HUES64 (cell line): ENCODE measurements at regions not wholly inside any gene's neighbourhood (a gene's known extent, or its start where the extent isn't known, plus 50 kb on each side); places are given as distances from the start of the nearest gene placed in this dataset.

Experiments
- H3K27ac ChIP-seq: 2 replicates; pipeline ENCODE4 v1.7.0; 2013; ENCODE audit warnings: low read depth, low read length, inconsistent platforms
- H3K27me3 ChIP-seq: 2 replicates; pipeline ENCODE4 v1.6.1; 2013; ENCODE audit warnings: mild to moderate bottlenecking, low read length; ENCODE audit not compliant: insufficient read depth
- H3K36me3 ChIP-seq: 2 replicates; pipeline ENCODE4 v1.6.1; 2013; ENCODE audit warnings: mild to moderate bottlenecking, low read length; ENCODE audit not compliant: insufficient read depth
- H3K4me1 ChIP-seq: 2 replicates; pipeline ENCODE4 v1.6.1; 2013; ENCODE audit warnings: mild to moderate bottlenecking, low read length, moderate library complexity; ENCODE audit not compliant: insufficient read depth
- H3K4me3 ChIP-seq: 2 replicates; pipeline ENCODE4 v1.5.1; 2013; ENCODE audit warnings: mild to moderate bottlenecking, low read length, moderate library complexity
- H3K9ac ChIP-seq: 2 replicates; pipeline ENCODE4 v1.6.1; 2013; ENCODE audit warnings: mild to moderate bottlenecking, low read depth, low read length
- H3K9me3 ChIP-seq: 2 replicates; pipeline ENCODE4 v1.6.1; 2013; ENCODE audit warnings: low read depth, low read length; ENCODE audit not compliant: insufficient read depth
- WGBS: fragments of 150-250, 120-280 bp; methylation state at CpG from one replicate; pipeline ENCODE4 v1.1.7; 2013; ENCODE audit warnings: missing lambda C conversion rate; 5-methylcytosine and 5-hydroxymethylcytosine counted together

- no peaks in the 10 kb centered on the region for H3K36me3 ChIP-seq
- WGBS = 91% methylated on average over 6 of the region's 6 CpGs
Observed at GRCh38 chrX:150165776-150166610, 197.1 kb upstream of the MAMLD1 start.

GRCh38 chrX:150167482-150168324 is 195.4 kb upstream of the MAMLD1 start:
- no peak overlapping the region for H3K4me3 ChIP-seq
- H3K36me3 ChIP-seq = no peaks in the 10 kb centered on the region
- 94% methylated on average over 5 of the region's 5 CpGs for WGBS
- H3K4me1 ChIP-seq = no peaks in the 10 kb centered on the region
- H3K27me3 ChIP-seq = no peaks in the 10 kb centered on the region
- H3K27ac ChIP-seq = no peak overlapping the region
- no peaks in the 10 kb centered on the region for H3K9me3 ChIP-seq
- no peak overlapping the region for H3K9ac ChIP-seq

More at GRCh38 chrX:150165776-150166610, 197.1 kb upstream of the MAMLD1 start:
- no peaks in the 10 kb centered on the region for H3K27me3 ChIP-seq
- H3K4me3 ChIP-seq = no peak overlapping the region
- H3K9me3 ChIP-seq = no peaks in the 10 kb centered on the region
- no peaks in the 10 kb centered on the region for H3K4me1 ChIP-seq
- H3K27ac ChIP-seq = no peak overlapping the region
- no peak overlapping the region for H3K9ac ChIP-seq

GRCh38 chrX:150182161-150182560 is 181.0 kb upstream of the MAMLD1 start:
- H3K9ac ChIP-seq = no peak overlapping the region
- no peaks in the 10 kb centered on the region; the same call in 1 of the 2 replicates for H3K27me3 ChIP-seq
- H3K36me3 ChIP-seq = no peaks in the 10 kb centered on the region
- no peaks in the 10 kb centered on the region for H3K4me1 ChIP-seq
- H3K4me3 ChIP-seq = no peak overlapping the region
- H3K9me3 ChIP-seq = no peaks in the 10 kb centered on the region
- H3K27ac ChIP-seq = no peak overlapping the region

- Histone ChIP-seq H3K9me3 (no peaks in the 10 kb centered on the region), H3K4me1 (no peaks in the 10 kb centered on the region), H3K27ac (no peak overlapping the region), H3K9ac (no peak overlapping the region), H3K4me3 (no peak overlapping the region), H3K36me3 (no peaks in the 10 kb centered on the region), H3K27me3 (no peaks in the 10 kb centered on the region; the same call in 1 of the 2 replicates)
- 83% methylated on average over 2 of the region's 3 CpGs for WGBS
Observed at GRCh38 chrX:150184491-150184890, 178.6 kb upstream of the MAMLD1 start.

- H3K9me3 ChIP-seq = no peaks in the 10 kb centered on the region
- no peaks in the 10 kb centered on the region for H3K36me3 ChIP-seq
- H3K4me1 ChIP-seq = no peaks in the 10 kb centered on the region
- H3K27me3 ChIP-seq = no peaks in the 10 kb centered on the region; the same call in 1 of the 2 replicates
- no peak overlapping the region for H3K27ac ChIP-seq
- H3K4me3 ChIP-seq = no peak overlapping the region
- WGBS = 90% methylated on average over 5 of the region's 5 CpGs
- no peak overlapping the region for H3K9ac ChIP-seq
Observed at GRCh38 chrX:150185766-150186165, 177.4 kb upstream of the MAMLD1 start.

- no peak overlapping the region for H3K4me3 ChIP-seq
- no peaks in the 10 kb centered on the region for H3K27me3 ChIP-seq
- no peaks in the 10 kb centered on the region for H3K4me1 ChIP-seq
- no peak overlapping the region for H3K9ac ChIP-seq
- no peaks in the 10 kb centered on the region for H3K36me3 ChIP-seq
- 97% methylated on average over 4 of the region's 5 CpGs for WGBS
- H3K9me3 ChIP-seq = no peaks in the 10 kb centered on the region
- no peak overlapping the region for H3K27ac ChIP-seq
Observed at GRCh38 chrX:150192816-150193215, 170.3 kb upstream of the MAMLD1 start.

- Histone ChIP-seq H3K9ac (no peak overlapping the region), H3K36me3 (no peaks in the 10 kb centered on the region), H3K4me3 (no peak overlapping the region), H3K27me3 (no peaks in the 10 kb centered on the region), H3K27ac (no peak overlapping the region; the same call in 1 of the 2 replicates), H3K4me1 (no peaks in the 10 kb centered on the region), H3K9me3 (no peaks in the 10 kb centered on the region)
- WGBS = 48% methylated on average over 3 of the region's 3 CpGs
Observed at GRCh38 chrX:150196285-150196684, 166.8 kb upstream of the MAMLD1 start.

GRCh38 chrX:150197388-150197787 is 165.7 kb upstream of the MAMLD1 start:
- Histone ChIP-seq H3K9me3 (no peaks in the 10 kb centered on the region), H3K27me3 (no peaks in the 10 kb centered on the region), H3K4me3 (no peak overlapping the region), H3K4me1 (no peaks in the 10 kb centered on the region), H3K27ac (no peak overlapping the region), H3K9ac (no peak overlapping the region), H3K36me3 (no peaks in the 10 kb centered on the region)
- WGBS = 90% methylated on average over 2 of the region's 2 CpGs

GRCh38 chrX:150198776-150199175 is 164.3 kb upstream of the MAMLD1 start:
- H3K4me1 ChIP-seq = no peaks in the 10 kb centered on the region
- 93% methylated on average over 2 of the region's 2 CpGs for WGBS

GRCh38 chrX:150199181-150199580 is 163.9 kb upstream of the MAMLD1 start:
- WGBS = 91% methylated on average over 5 of the region's 5 CpGs
- no peaks in the 10 kb centered on the region for H3K27me3 ChIP-seq
- H3K4me1 ChIP-seq = no peaks in the 10 kb centered on the region
- H3K9me3 ChIP-seq = no peaks in the 10 kb centered on the region
- H3K4me3 ChIP-seq = no peak overlapping the region
- H3K36me3 ChIP-seq = no peaks in the 10 kb centered on the region
- no peak overlapping the region for H3K27ac ChIP-seq
- H3K9ac ChIP-seq = no peak overlapping the region

More at GRCh38 chrX:150198776-150199175, 164.3 kb upstream of the MAMLD1 start:
- Histone ChIP-seq H3K4me3 (no peak overlapping the region), H3K27ac (no peak overlapping the region), H3K9me3 (no peaks in the 10 kb centered on the region), H3K36me3 (no peaks in the 10 kb centered on the region), H3K9ac (no peak overlapping the region), H3K27me3 (no peaks in the 10 kb centered on the region)

- no peaks in the 10 kb centered on the region for H3K4me1 ChIP-seq
Observed at GRCh38 chrX:150199803-150200202, 163.3 kb upstream of the MAMLD1 start.

More at GRCh38 chrX:150199803-150200202, 163.3 kb upstream of the MAMLD1 start:
- Histone ChIP-seq H3K9ac (no peak overlapping the region), H3K27me3 (no peaks in the 10 kb centered on the region), H3K36me3 (no peaks in the 10 kb centered on the region), H3K27ac (no peak overlapping the region), H3K4me3 (no peak overlapping the region), H3K9me3 (no peaks in the 10 kb centered on the region)
- WGBS = 95% methylated on average over 2 of the region's 3 CpGs
